K562 (cell line): ENCODE measurements at regions not wholly inside any gene's neighbourhood (a gene's known extent, or its start where the extent isn't known, plus 50 kb on each side); places are given as distances from the start of the nearest gene placed in this dataset.

Experiments
- ATAC-seq: fragments of 200-7000 bp; cut with Tn5 transposase; 3 replicates; pipeline ENCODE4 v1.9.1; 2020; ENCODE audit warnings: moderate library complexity
- BruUV-seq: library from RNA; stranded (reverse); fragments of 400-500 nt; replicated peaks from 2 replicates; lab custom pipeline; 2021; lab: Mats Ljungman, UMichigan
- CTCF ChIA-PET: fragments of 300-600 bp; formaldehyde crosslinking; extraction: SDS; loops from one replicate; lab custom pipeline; 2021; ENCODE audit warnings: low intra/inter-chr PET ratio; lab: Yijun Ruan, JAX
- POLR2A ChIA-PET: fragments of 300-600, 350-650 bp; sonication (Branson Sonifier 250); formaldehyde crosslinking; extraction: SDS; loops from one replicate; lab custom pipeline; 2021; ENCODE audit warnings: antibody characterized with exemption, inconsistent platforms; lab: Yijun Ruan, JAX
- DNase-seq, 4 experiments: peaks; one replicate each; pipeline versions ENCODE4 v3.0.0 to v3.0.0-alpha.2; 2011 to 2018; ENCODE audit warnings: low spot score in 3 of 4, mixed read lengths in 3 of 4; ENCODE audit errors: extremely low read depth in 1 of 4
- FAIRE-seq: peaks from 2 replicates; lab custom pipeline; 2011; peaks lifted over from hg19 to GRCh38; lab: Jason Lieb, UNC
- H2AFZ ChIP-seq: 2 replicates; pipeline ENCODE4 v1.6.0; 2011; ENCODE audit warnings: low read depth, low read length, control low read depth, inconsistent platforms
- H3K27ac ChIP-seq: fragments of 200-600 bp; 3 replicates; pipeline ENCODE4 v1.8.0; 2011; ENCODE audit warnings: low read depth, mild to moderate bottlenecking, control low read depth, inconsistent platforms, low read length, moderate library complexity, mixed read lengths; ENCODE audit errors: extremely low read depth
- H3K27me3 ChIP-seq, 2 experiments: fragments of 300-600 bp in 1 of 2; 2 replicates in 1 of 2; 3 replicates in 1 of 2; pipeline versions ENCODE4 v1.6.0 to v1.8.0; 2011; ENCODE audit warnings: inconsistent platforms in 2 of 2, low read length in 2 of 2, mild to moderate bottlenecking in 1 of 2, mixed read lengths in 1 of 2, moderate library complexity in 1 of 2; ENCODE audit not compliant: control insufficient read depth in 2 of 2, insufficient read depth in 2 of 2
- H3K36me3 ChIP-seq: fragments of 300-600 bp; 3 replicates; pipeline ENCODE4 v1.8.0; 2011; ENCODE audit warnings: mild to moderate bottlenecking, low read length, inconsistent platforms; ENCODE audit not compliant: control insufficient read depth, insufficient read depth
- H3K4me1 ChIP-seq, 2 experiments: fragments of 200-600 bp in 1 of 2; replicated peaks in 1 of 2; 2 replicates in 1 of 2; 3 replicates in 1 of 2; pipeline versions ENCODE4 v1.5.1 to v1.8.0; 2011; ENCODE audit warnings: inconsistent platforms in 2 of 2, low read length in 2 of 2, mild to moderate bottlenecking in 1 of 2, mixed read lengths in 1 of 2, moderate library complexity in 1 of 2; ENCODE audit not compliant: control insufficient read depth in 2 of 2, insufficient read depth in 2 of 2
- H3K4me2 ChIP-seq: 2 replicates; pipeline ENCODE4 v1.6.1; 2011; ENCODE audit warnings: low read length, control low read depth, inconsistent platforms, mixed read lengths; ENCODE audit not compliant: insufficient read depth
- H3K4me3 ChIP-seq: fragments of 200-600 bp; sonication (generic), shearing (Covaris generic); 2 replicates; pipeline ENCODE4 v1.5.1; 2016; ENCODE audit warnings: control low read depth, inconsistent platforms
- H3K79me2 ChIP-seq: fragments of 200-600 bp; 3 replicates; pipeline ENCODE4 v1.8.0; 2011; ENCODE audit warnings: low read length, inconsistent platforms; ENCODE audit not compliant: control insufficient read depth, insufficient read depth
- H3K9ac ChIP-seq, 2 experiments: 2 replicates each; pipeline versions ENCODE4 v1.6.0 to v1.6.1; 2011; ENCODE audit warnings: low read depth in 2 of 2, low read length in 2 of 2, control low read depth in 1 of 2, inconsistent platforms in 1 of 2, mild to moderate bottlenecking in 1 of 2, mixed read lengths in 1 of 2; ENCODE audit not compliant: insufficient read depth in 1 of 2
- H3K9me1 ChIP-seq: one replicate; pipeline ENCODE4 v1.6.0; 2011; ENCODE audit warnings: inconsistent platforms, mild to moderate bottlenecking, low read length, moderate library complexity; ENCODE audit not compliant: control insufficient read depth, insufficient read depth
- H3K9me3 ChIP-seq: replicated peaks from 2 replicates; pipeline ENCODE4 v1.5.1; 2011; ENCODE audit warnings: low read depth, low read length, inconsistent platforms; ENCODE audit not compliant: control insufficient read depth, insufficient read depth
- H4K20me1 ChIP-seq: replicated peaks from 2 replicates; pipeline ENCODE4 v1.6.1; 2011; ENCODE audit warnings: low read length, inconsistent platforms, mixed read lengths; ENCODE audit not compliant: control insufficient read depth, insufficient read depth
- DNMT1 ChIP-seq: fragments of 450-650 bp; IDR thresholded peaks from 2 replicates; pipeline ENCODE4 v1.6.1; 2016; ENCODE audit warnings: antibody characterized with exemption, mild to moderate bottlenecking
- FOXM1 ChIP-seq, 2 experiments: fragments of 450-650 bp in 1 of 2; sonication (generic) in 1 of 2; formaldehyde crosslinking in 1 of 2; IDR thresholded peaks; 2 replicates each; pipeline versions ENCODE4 v1.6.1 to v1.9.0; 2017 to 2022; ENCODE audit warnings: low read depth in 2 of 2, mild to moderate bottlenecking in 2 of 2, missing genetic modification reagents in 1 of 2, moderate library complexity in 1 of 2
- GTF2F1 ChIP-seq: IDR thresholded peaks from 2 replicates; pipeline ENCODE4 v1.6.1; 2011; ENCODE audit warnings: low read depth, low read length, improper control_type of control experiment
- HEY1 ChIP-seq: fragments of 250-450 bp; sonication (Bioruptor Pico); IDR thresholded peaks from 2 replicates; pipeline ENCODE4 v1.5.0; 2020; ENCODE audit warnings: mild to moderate bottlenecking, moderate library complexity, borderline replicate concordance
- PURB ChIP-seq: sonication (generic); formaldehyde crosslinking; IDR thresholded peaks from 2 replicates; pipeline ENCODE4 v1.9.0; 2021; ENCODE audit warnings: low read depth, mild to moderate bottlenecking, missing genetic modification reagents
- ZNF696 ChIP-seq: fragments of 250-450 bp; sonication (Bioruptor Pico); conservative IDR thresholded peaks from 2 replicates; pipeline ENCODE4 v1.4.0; 2020; ENCODE audit warnings: mild to moderate bottlenecking, moderate library complexity
- WGBS: fragments of 100-300 bp; shearing (Covaris generic); methylation state at CpG from one replicate; pipeline ENCODE4 v1.1.6; 2016; ENCODE audit warnings: low coverage, mixed read lengths; ENCODE audit not compliant: insufficient coverage; ENCODE audit errors: missing lambda C conversion rate; 5-methylcytosine and 5-hydroxymethylcytosine counted together
- in situ Hi-C: fragments of 300-500 bp; cut with MboI; formaldehyde crosslinking; loops from 4 replicates; pipeline ENCODE4 v1.15.0; 2018; ENCODE audit warnings: inconsistent platforms, mixed read lengths
- intact Hi-C: fragments of 100-400 bp; cut with micrococcal nuclease; formaldehyde crosslinking; loops from 2 replicates; pipeline ENCODE4 v1.14.2; 2022
- TF ChIP-seq, protein P1 (sequence below): sonication (generic); formaldehyde crosslinking; IDR thresholded peaks from 2 replicates; pipeline ENCODE4 v1.8.0; 2022; ENCODE audit warnings: mild to moderate bottlenecking, low read depth, missing genetic modification reagents
- TF ChIP-seq, protein P2 (sequence below): fragments of 250-450 bp; sonication (Bioruptor Pico); IDR thresholded peaks from 2 replicates; pipeline ENCODE4 v1.8.0; 2022; ENCODE audit warnings: moderate library complexity, mild to moderate bottlenecking, inconsistent platforms
- TF ChIP-seq, protein P3 (sequence below), 2 experiments: IDR thresholded peaks in 1 of 2; conservative IDR thresholded peaks in 1 of 2; 2 replicates each; pipeline ENCODE4 v1.6.1; 2016; ENCODE audit warnings: low read depth in 2 of 2, mild to moderate bottlenecking in 1 of 2, missing compliant biosample characterization in 1 of 2, missing genetic modification characterization in 1 of 2, moderate library complexity in 1 of 2

DNA sequence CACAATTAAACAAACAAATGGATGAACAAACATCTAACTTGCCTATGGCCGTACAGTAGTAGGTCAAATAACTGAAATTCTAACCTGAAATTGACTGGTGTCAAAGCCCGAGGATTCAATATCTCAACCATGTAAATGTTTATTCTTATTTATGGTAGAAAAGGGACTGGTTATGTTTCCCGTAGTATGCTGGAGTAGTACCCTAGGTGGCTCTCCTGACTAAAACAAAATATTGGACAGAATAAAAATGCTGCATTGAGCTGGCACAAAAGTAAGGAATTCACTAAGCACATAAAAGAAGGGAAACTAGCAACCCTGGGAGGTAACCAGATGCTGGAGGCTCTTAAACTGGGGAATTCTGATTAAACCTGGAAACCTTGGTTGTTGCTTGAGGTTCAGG is 117.1 kb upstream of the PREP start:
- no peaks in the 10 kb centered on the region for H3K9me3 ChIP-seq
- no peak for DNase-seq
- CTCF ChIA-PET: no interaction called here
- ATAC-seq: no peak
- 15% methylated on average over 3 of the region's 3 CpGs for WGBS
- intact Hi-C loops: no loop called here
- H3K9ac ChIP-seq: no peak overlapping the region
- FAIRE-seq: no peak
- no peaks in the 10 kb centered on the region for H3K9me1 ChIP-seq
- in situ Hi-C loops: no loop called here
- POLR2A ChIA-PET: no interaction called here
- no peak overlapping the region for H3K27ac ChIP-seq
- peaks cover 0 to 12% of the 10 kb centered on the region in 2 experiments; a peak in 2 of 5 replicates for H3K4me1 ChIP-seq
- TF ChIP-seq, protein P1, sequence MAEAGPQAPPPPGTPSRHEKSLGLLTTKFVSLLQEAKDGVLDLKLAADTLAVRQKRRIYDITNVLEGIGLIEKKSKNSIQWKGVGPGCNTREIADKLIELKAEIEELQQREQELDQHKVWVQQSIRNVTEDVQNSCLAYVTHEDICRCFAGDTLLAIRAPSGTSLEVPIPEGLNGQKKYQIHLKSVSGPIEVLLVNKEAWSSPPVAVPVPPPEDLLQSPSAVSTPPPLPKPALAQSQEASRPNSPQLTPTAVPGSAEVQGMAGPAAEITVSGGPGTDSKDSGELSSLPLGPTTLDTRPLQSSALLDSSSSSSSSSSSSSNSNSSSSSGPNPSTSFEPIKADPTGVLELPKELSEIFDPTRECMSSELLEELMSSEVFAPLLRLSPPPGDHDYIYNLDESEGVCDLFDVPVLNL: no peak
- TF ChIP-seq DNMT1 (no peak), GTF2F1 (no peak), HEY1 (CRISPR knock-in tag) (no peak), FOXM1 (IDR thresholded peaks at IDR 0.05; ENCODE audit: low read depth) (no peak), FOXM1 (CRISPR knock-in tag; IDR thresholded peaks at IDR 0.05; ENCODE audit: low read depth) (no peak), ZNF696 (CRISPR knock-in tag) (no peak), PURB (no peak)
- TF ChIP-seq, protein P2, sequence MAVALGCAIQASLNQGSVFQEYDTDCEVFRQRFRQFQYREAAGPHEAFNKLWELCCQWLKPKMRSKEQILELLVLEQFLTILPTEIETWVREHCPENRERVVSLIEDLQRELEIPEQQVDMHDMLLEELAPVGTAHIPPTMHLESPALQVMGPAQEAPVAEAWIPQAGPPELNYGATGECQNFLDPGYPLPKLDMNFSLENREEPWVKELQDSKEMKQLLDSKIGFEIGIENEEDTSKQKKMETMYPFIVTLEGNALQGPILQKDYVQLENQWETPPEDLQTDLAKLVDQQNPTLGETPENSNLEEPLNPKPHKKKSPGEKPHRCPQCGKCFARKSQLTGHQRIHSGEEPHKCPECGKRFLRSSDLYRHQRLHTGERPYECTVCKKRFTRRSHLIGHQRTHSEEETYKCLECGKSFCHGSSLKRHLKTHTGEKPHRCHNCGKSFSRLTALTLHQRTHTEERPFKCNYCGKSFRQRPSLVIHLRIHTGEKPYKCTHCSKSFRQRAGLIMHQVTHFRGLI (CRISPR knock-in tag): no peak
- TF ChIP-seq, protein P3, sequence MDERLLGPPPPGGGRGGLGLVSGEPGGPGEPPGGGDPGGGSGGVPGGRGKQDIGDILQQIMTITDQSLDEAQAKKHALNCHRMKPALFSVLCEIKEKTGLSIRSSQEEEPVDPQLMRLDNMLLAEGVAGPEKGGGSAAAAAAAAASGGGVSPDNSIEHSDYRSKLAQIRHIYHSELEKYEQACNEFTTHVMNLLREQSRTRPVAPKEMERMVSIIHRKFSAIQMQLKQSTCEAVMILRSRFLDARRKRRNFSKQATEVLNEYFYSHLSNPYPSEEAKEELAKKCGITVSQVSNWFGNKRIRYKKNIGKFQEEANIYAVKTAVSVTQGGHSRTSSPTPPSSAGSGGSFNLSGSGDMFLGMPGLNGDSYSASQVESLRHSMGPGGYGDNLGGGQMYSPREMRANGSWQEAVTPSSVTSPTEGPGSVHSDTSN (CRISPR knock-in tag; IDR thresholded peaks at IDR 0.05; ENCODE audit: low read depth): no peak
- TF ChIP-seq, protein P3 (tag; conservative IDR thresholded peaks at IDR 0.05; ENCODE audit: low read depth): no peak
- no peaks in the 10 kb centered on the region for H3K27me3 ChIP-seq
- H2AFZ ChIP-seq: no peak overlapping the region
- no peaks in the 10 kb centered on the region for H3K36me3 ChIP-seq
- H3K79me2 ChIP-seq: no peaks in the 10 kb centered on the region
- H4K20me1 ChIP-seq: no peaks in the 10 kb centered on the region
- no peak overlapping the region for H3K4me2 ChIP-seq
- no peak overlapping the region for H3K4me3 ChIP-seq
- BruUV-seq: no TSS peak
